Gastrocnemius medialis (tissue), 4 donors: ENCODE measurements at regions not wholly inside any gene's neighbourhood (a gene's known extent, or its start where the extent isn't known, plus 50 kb on each side); places are given as distances from the start of the nearest gene placed in this dataset.
A peak's percentile ranks its signal among the peaks of the same experiment; 100 is the strongest.

Experiments
- ATAC-seq, 2 donors: fragments of 150-250 bp; one replicate each; pipeline ENCODE4 v1.9.1; 2016
- DNase-seq, 2 donors: peaks; one replicate each; pipeline ENCODE4 v3.0.0-alpha.2; 2019
- H3K27ac ChIP-seq, 4 donors: fragments of 200-600 bp; sonication (generic); 1 replicate in 1 of 4; 2 replicates in 3 of 4; pipeline ENCODE4 v1.5.1; 2016 to 2018; ENCODE audit warnings: mild to moderate bottlenecking in 2 of 4, moderate library complexity in 1 of 4
- H3K27me3 ChIP-seq, 3 donors: fragments of 200-600 bp; sonication (generic) in 2 of 3; 1 replicate in 1 of 3; 2 replicates in 2 of 3; pipeline versions ENCODE4 v1.5.1 to v1.6.0; 2016 to 2019; ENCODE audit warnings: mild to moderate bottlenecking in 1 of 3, moderate library complexity in 1 of 3
- H3K36me3 ChIP-seq, 2 donors: fragments of 200-600 bp; sonication (generic) in 1 of 2; one replicate each; pipeline ENCODE4 v1.5.1; 2017 to 2018
- H3K4me1 ChIP-seq, 2 donors: fragments of 200-600 bp; sonication (generic) in 1 of 2; one replicate each; pipeline ENCODE4 v1.5.1; 2016 to 2017; ENCODE audit warnings: mild to moderate bottlenecking in 2 of 2
- H3K4me3 ChIP-seq, 4 donors: fragments of 200-600 bp; sonication (generic) in 3 of 4; 1 replicate in 1 of 4; 2 replicates in 3 of 4; pipeline ENCODE4 v1.5.1; 2016 to 2019; ENCODE audit warnings: mild to moderate bottlenecking in 2 of 4
- H3K9me3 ChIP-seq, 3 donors: fragments of 200-600 bp; sonication (generic) in 2 of 3; 1 replicate in 1 of 3; 2 replicates in 2 of 3; pipeline ENCODE4 v1.5.1; 2016 to 2019
- CTCF ChIP-seq, 5 experiments: fragments of 450-650 bp in 3 of 5; fragments of 200-600 bp in 2 of 5; sonication (generic) in 2 of 5; IDR thresholded peaks in 4 of 5; conservative IDR thresholded peaks in 1 of 5; 1 replicate in 4 of 5; 2 replicates in 1 of 5; pipeline ENCODE4 v1.5.1; 2016 to 2019; ENCODE audit warnings: antibody characterized with exemption in 5 of 5, mild to moderate bottlenecking in 3 of 5, moderate library complexity in 3 of 5
- POLR2A ChIP-seq, 2 donors: fragments of 450-650 bp; IDR thresholded peaks; one replicate each; pipeline ENCODE4 v1.6.1; 2017; ENCODE audit warnings: antibody characterized with exemption in 2 of 2, mild to moderate bottlenecking in 2 of 2, moderate library complexity in 2 of 2
- in situ Hi-C, 4 donors: fragments of 200-750 bp; cut with MboI; loops; one replicate each; pipeline versions ENCODE4 v1.15.0 to v1.8.0; 2017; ENCODE audit warnings: low sequenced_read_pairs in 4 of 4
- intact Hi-C: fragments of 100-400 bp; cut with DNase I; formaldehyde crosslinking; loops from one replicate; pipeline ENCODE4 v1.15.1; 2023; ENCODE audit warnings: low total_unique reads

- intact Hi-C loops (loop anchor here (5.0 kb wide), 1 partner anchor 88 kb away; no protein-coding TSS in a partner anchor), in situ Hi-C loops (no loop called here)
- Histone ChIP-seq H3K36me3 (no peaks in the 10 kb centered on the region), H3K9me3 (no peaks in the 10 kb centered on the region), H3K27ac (no peak overlapping the region), H3K27me3 (no peaks in the 10 kb centered on the region), H3K4me1 (peaks cover 0 to 9% of the 10 kb centered on the region in 2 donors), H3K4me3 (no peak overlapping the region)
- ATAC-seq (peak in 1 of 2 donors; percentile 13), DNase-seq (no peak)
- TF ChIP-seq CTCF (IDR thresholded peaks at IDR 0.05 in 4 of 5, conservative IDR thresholded peaks at IDR 0.05 in 1 of 5) (no peak), POLR2A (IDR thresholded peaks at IDR 0.05) (no peak)
Measured at GRCh38 chr12:124709722-124710687, 142.6 kb upstream of the NCOR2 start.

GRCh38 chr12:124707316-124707715, 139.9 kb upstream of the NCOR2 start:
- intact Hi-C loops (no loop called here), in situ Hi-C loops (no loop called here)
- no peak overlapping the region for H3K4me3 ChIP-seq

GRCh38 chr12:124706363-124706762, 139.0 kb upstream of the NCOR2 start:
- H3K36me3 ChIP-seq = no peaks in the 10 kb centered on the region
- no peak for TF ChIP-seq POLR2A (IDR thresholded peaks at IDR 0.05)
- TF ChIP-seq CTCF (IDR thresholded peaks at IDR 0.05 in 4 of 5, conservative IDR thresholded peaks at IDR 0.05 in 1 of 5) = no peak
- no peaks in the 10 kb centered on the region for H3K27me3 ChIP-seq
- no peak for DNase-seq
- H3K4me1 ChIP-seq = peaks cover 0 to under 1% of the 10 kb centered on the region in 2 donors
- intact Hi-C loops (no loop called here), in situ Hi-C loops (no loop called here)
- no peak overlapping the region for H3K4me3 ChIP-seq
- H3K27ac ChIP-seq = no peak overlapping the region
- no peak for ATAC-seq
- H3K9me3 ChIP-seq = no peaks in the 10 kb centered on the region

More at GRCh38 chr12:124707316-124707715, 139.9 kb upstream of the NCOR2 start:
- TF ChIP-seq CTCF (IDR thresholded peaks at IDR 0.05 in 4 of 5, conservative IDR thresholded peaks at IDR 0.05 in 1 of 5) = no peak
- no peak for TF ChIP-seq POLR2A (IDR thresholded peaks at IDR 0.05)
- H3K27ac ChIP-seq = no peak overlapping the region
- H3K9me3 ChIP-seq = no peaks in the 10 kb centered on the region
- H3K4me1 ChIP-seq = no peaks in the 10 kb centered on the region
- no peak for DNase-seq
- no peak for ATAC-seq
- H3K27me3 ChIP-seq = no peaks in the 10 kb centered on the region
- no peaks in the 10 kb centered on the region for H3K36me3 ChIP-seq

GRCh38 chr12:124705545-124706138, 138.2 kb upstream of the NCOR2 start:
- TF ChIP-seq CTCF (IDR thresholded peaks at IDR 0.05 in 4 of 5, conservative IDR thresholded peaks at IDR 0.05 in 1 of 5) = no peak
- TF ChIP-seq POLR2A (IDR thresholded peaks at IDR 0.05) = no peak
- no peak for ATAC-seq
- peaks cover 2 to 8% of the 10 kb centered on the region in 2 donors for H3K4me1 ChIP-seq
- H3K27ac ChIP-seq = no peak overlapping the region
- in situ Hi-C loops = no loop called here
- no peaks in the 10 kb centered on the region for H3K36me3 ChIP-seq
- DNase-seq = no peak
- no peak overlapping the region for H3K4me3 ChIP-seq
- H3K9me3 ChIP-seq = no peaks in the 10 kb centered on the region
- intact Hi-C loops = no loop called here
- no peaks in the 10 kb centered on the region for H3K27me3 ChIP-seq
